22Rv1 (cell line): ENCODE measurements at regions not wholly inside any gene's neighbourhood (a gene's known extent, or its start where the extent isn't known, plus 50 kb on each side); places are given as distances from the start of the nearest gene placed in this dataset.

Experiments used
- H3K27ac ChIP-seq: fragments of 450-650 bp; 2 replicates; pipeline ENCODE4 v1.5.1; 2017
- ZFX ChIP-seq: fragments of 450-650 bp; IDR thresholded peaks from 2 replicates; pipeline ENCODE4 v1.6.1; 2017; ENCODE audit warnings: antibody characterized with exemption, borderline replicate concordance
- TF ChIP-seq, protein P1 (sequence below): fragments of 450-650 bp; IDR thresholded peaks from 2 replicates; pipeline ENCODE4 v1.5.1; 2017; ENCODE audit warnings: mild to moderate bottlenecking

DNA sequence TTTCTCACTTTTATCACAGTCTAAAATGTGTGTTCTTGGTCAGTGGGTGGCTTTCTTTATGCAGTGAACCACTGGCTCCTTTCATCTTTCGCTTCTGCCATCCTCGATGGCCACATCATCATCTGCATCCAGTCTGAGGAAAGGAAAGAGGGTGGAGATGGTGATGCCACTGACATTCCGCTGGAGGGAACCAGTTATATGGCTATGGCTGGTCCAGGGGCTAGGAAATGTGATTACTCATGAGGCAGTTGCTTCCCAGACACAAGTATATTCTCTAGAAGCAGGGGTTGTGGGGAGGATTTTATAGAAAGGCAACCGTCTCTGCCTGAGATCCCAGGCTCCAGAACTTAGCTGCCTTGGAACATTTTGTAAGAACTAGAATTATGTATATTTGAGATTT, 246.7 kb upstream of the AZI2 start:
- TF ChIP-seq ZFX = no peak
- TF ChIP-seq, protein P1, sequence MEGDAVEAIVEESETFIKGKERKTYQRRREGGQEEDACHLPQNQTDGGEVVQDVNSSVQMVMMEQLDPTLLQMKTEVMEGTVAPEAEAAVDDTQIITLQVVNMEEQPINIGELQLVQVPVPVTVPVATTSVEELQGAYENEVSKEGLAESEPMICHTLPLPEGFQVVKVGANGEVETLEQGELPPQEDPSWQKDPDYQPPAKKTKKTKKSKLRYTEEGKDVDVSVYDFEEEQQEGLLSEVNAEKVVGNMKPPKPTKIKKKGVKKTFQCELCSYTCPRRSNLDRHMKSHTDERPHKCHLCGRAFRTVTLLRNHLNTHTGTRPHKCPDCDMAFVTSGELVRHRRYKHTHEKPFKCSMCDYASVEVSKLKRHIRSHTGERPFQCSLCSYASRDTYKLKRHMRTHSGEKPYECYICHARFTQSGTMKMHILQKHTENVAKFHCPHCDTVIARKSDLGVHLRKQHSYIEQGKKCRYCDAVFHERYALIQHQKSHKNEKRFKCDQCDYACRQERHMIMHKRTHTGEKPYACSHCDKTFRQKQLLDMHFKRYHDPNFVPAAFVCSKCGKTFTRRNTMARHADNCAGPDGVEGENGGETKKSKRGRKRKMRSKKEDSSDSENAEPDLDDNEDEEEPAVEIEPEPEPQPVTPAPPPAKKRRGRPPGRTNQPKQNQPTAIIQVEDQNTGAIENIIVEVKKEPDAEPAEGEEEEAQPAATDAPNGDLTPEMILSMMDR = no peak
- H3K27ac ChIP-seq = no peak overlapping the region

DNA sequence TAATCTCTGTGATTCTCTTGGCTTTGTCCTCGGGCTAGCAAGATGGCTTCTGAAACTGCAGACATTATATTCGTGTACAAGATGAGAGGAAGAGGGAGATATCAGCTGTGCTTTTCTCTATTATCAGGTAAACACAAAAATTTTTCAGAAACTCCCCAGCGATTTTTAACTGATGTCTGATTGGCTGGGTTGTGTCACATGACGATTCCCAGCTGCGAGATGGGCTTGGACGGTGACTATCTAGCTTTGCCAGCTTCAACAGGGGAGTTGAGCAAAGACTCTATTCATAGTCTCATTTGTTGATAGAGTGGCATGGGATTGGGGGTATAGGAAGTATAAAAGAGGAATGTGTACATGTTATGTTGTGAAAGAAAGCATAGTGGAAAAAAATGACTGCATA, 248.8 kb upstream of the AZI2 start:
- TF ChIP-seq, protein P1 = no peak
- no peak for TF ChIP-seq ZFX
- H3K27ac ChIP-seq = no peak overlapping the region

DNA sequence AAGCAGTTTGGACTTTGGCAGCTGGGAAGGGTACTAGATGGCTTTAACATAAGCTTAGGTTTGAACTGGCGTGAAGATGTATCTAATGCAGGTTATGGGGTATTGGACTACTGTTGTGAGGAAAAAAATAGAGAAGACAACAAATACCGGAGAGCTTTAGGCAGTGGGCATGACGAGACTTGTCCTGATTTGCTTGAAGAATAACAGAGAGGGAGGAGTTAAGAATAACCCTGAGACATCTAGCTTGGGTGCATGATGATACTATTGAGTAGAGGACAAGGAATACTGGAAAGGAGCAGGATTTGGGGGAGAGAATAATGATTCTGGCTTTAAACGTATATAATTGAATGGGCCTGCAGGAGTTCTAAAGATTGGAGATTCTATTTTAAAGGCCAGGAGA, 249.5 kb upstream of the AZI2 start:
- no peak overlapping the region for H3K27ac ChIP-seq
- TF ChIP-seq, protein P1 = no peak
- TF ChIP-seq ZFX = no peak

DNA sequence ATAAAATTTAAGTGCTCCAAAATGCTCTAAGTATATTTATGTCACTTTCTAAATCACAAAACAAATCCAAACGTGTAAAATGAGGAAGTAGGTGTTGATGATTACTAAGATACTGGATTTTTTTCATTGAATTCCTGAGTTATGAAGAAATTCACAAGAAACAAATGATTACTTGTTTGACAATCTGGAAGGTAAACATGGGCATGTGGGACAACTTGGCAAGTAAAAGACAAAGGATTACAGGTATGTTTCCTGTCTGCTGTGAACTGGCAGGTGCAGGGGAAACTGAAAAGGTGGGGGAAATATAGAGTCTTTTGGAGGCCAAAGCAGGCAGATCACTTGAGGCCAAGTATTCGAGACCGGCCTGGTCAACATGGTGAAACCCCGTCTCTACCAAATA, 252.7 kb upstream of the AZI2 start:
- TF ChIP-seq, protein P1 = no peak
- TF ChIP-seq ZFX = no peak
- no peak overlapping the region for H3K27ac ChIP-seq

DNA sequence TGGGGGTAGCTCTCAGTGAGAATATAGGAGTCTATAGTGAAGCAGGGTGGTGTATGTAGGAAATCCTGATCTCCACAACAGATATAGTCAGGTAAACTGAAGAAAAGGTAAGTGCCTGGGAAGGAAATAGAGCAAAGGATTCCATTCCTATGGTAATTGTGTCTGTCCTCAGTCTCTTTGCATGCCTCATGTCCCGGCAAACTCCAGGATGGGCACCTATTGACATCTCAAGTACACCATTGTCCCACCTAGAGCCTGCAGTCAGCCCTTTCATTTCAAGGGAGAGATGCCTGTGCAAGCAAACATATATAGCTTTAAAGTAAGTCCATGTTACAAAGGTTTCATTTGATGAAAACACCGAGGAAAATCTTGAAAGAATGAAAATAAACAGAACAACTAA, 257.7 kb upstream of the AZI2 start:
- H3K27ac ChIP-seq = no peak overlapping the region
- TF ChIP-seq, protein P1 = no peak
- TF ChIP-seq ZFX = no peak

DNA sequence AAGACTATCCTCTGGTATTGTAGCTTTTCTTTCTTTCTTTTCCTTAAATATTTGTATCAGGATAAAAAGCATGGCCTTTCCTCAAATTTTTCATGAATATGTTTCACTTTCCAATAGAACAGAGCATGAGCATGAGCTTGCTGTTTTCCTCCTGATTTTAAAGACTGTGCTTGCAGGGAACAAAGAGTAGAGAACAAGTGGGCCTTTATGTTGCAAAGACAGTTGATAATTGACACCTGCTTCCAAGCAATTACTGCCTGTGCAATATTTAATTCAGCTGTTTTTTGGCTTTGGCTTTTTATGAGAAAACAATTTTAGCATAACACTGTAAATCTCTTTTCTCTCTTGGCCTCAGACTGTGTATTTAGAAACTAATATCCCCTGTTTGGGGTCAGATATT, 263.6 kb upstream of the AZI2 start:
- H3K27ac ChIP-seq = no peak overlapping the region
- TF ChIP-seq, protein P1 = no peak
- TF ChIP-seq ZFX = no peak

DNA sequence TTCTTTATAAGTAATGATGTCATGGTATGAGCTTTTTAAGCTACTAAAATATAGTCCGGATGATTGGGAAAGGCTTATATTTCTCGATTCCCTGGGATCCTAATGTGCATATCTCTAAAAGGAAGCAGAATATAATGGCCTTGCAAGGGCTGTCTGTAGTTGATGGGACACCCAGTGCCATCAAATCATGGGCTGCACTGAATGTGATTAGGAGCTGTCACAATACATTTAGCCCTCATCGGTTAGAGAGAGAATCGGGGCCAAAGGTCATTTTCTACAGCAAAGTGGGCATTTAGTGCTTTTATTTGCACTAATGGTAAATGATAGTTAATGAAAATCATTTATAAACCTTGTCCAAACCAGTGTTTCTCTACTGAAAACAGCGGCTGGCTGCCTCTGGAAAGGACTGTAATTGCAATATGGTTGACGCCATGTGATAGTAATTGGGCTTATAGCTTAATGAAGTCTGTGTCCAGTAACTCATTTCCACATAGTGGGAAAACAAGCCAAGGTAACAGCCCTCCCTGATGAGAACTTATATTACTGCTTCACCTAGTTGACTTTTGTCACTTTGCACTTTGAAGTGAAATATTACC, 265.0 kb upstream of the AZI2 start:
- H3K27ac ChIP-seq = no peak overlapping the region
- TF ChIP-seq, protein P1 = no peak
- TF ChIP-seq ZFX = no peak
